ENCODE measurements at regions not wholly inside any gene's neighbourhood (a gene's known extent, or its start where the extent isn't known, plus 50 kb on each side); places are given as distances from the start of the nearest gene placed in this dataset.
"Not testable (repeated sequence)": the region's sequence is repeated elsewhere in the genome, so short reads cannot be mapped to it uniquely, and the experiment has no call there.

DNA sequence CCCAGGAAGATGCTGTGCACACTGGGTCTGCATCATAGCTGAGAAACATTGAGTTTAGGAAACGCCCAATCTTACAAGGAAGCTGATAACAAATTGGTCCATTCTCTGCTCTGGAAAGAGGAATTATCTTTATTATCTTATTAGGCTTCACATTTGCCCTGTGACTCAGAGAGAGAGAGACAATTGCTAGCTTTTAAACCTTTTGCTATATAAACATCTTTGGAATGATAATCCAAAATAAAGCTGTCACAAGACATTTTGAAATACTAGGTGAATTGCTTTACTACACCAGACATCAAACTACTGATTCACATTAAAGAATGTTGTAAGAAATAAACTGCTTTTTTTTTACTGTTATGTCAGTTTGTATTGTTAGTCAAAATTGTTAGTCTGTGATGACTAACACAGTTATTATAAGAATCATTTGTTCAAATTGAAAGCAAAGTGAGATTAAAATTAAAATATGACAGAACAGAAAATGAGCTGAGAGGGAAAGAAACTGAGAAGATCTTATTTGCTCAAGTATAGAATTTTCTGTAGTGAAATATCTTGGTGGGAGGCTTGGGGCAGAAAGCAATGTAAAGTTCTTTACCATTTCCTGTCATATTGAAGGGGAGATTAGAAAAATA lies 765.4 kb upstream of the PCDH10 start:
- no peaks in the 10 kb centered on the region for H3K4me1 Mint-ChIP-seq
- H3K27ac Mint-ChIP-seq: no peak overlapping the region
- H3K4me3 Mint-ChIP-seq: no peak overlapping the region
- DNase-seq: no peak
- peaks cover 0 to 4% (median 0%) of the 10 kb centered on the region in 3 donors for H3K36me3 Mint-ChIP-seq
- peaks cover 0 to 2% (median 0%) of the 10 kb centered on the region in 3 donors for H3K27me3 Mint-ChIP-seq (ENCODE audit: low read depth in 3 of 3)
- peaks cover 8 to 47% (median 29%) of the 10 kb centered on the region in 6 donors for H3K9me3 Mint-ChIP-seq

DNA sequence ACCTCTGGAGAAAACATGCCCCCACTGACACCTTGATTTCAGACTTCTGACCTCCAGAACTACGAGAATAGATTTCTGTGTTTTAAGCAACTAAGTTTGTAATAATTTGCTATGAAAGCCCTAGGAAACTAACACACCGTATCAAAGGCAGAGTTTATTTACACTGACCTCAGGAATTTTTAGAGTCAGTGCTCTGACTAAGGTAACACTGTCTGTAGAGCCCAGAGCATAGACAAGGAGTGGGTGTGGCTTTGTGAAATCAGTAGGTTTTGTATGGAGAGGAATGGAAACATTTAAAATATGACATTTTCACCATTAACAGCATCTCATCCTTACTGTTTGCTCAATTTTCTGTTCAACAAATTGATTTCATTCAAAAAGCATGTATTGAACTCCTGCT lies 764.4 kb upstream of the PCDH10 start:
- peaks cover 0 to 2% (median 0%) of the 10 kb centered on the region in 3 donors for H3K27me3 Mint-ChIP-seq (ENCODE audit: low read depth in 3 of 3)
- no peak overlapping the region for H3K4me3 Mint-ChIP-seq
- no peak overlapping the region for H3K27ac Mint-ChIP-seq
- no peak for DNase-seq
- H3K9me3 Mint-ChIP-seq: peaks cover 8 to 49% (median 30%) of the 10 kb centered on the region in 6 donors
- H3K4me1 Mint-ChIP-seq: no peaks in the 10 kb centered on the region
- H3K36me3 Mint-ChIP-seq: no peaks in the 10 kb centered on the region

DNA sequence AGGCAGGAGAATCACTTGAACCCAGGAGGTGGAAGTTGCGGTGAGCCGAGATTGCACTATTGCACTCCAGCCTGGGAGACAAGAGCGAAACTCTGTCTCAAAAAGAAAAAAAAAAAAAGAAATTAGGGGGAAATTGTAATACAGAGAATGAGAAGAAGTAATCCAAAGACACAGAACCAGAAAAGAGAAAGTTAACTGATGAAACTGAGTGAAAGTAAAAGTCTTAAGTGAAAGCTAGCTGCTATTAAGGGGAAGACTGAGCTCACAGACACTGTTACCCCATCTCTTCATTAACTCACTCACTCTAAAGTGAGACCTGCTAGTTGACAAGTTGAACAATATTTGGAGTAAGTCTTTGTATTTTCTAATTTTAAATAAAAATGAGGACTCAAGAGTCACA lies 763.0 kb upstream of the PCDH10 start:
- no peaks in the 10 kb centered on the region for H3K4me1 Mint-ChIP-seq
- H3K27me3 Mint-ChIP-seq (ENCODE audit: low read depth in 3 of 3): peaks cover 0 to 2% (median 0%) of the 10 kb centered on the region in 3 donors
- no peaks in the 10 kb centered on the region for H3K36me3 Mint-ChIP-seq
- no peak for DNase-seq
- H3K27ac Mint-ChIP-seq: no peak overlapping the region
- H3K9me3 Mint-ChIP-seq: peaks cover 11 to 46% (median 25%) of the 10 kb centered on the region in 6 donors
- no peak overlapping the region for H3K4me3 Mint-ChIP-seq

DNA sequence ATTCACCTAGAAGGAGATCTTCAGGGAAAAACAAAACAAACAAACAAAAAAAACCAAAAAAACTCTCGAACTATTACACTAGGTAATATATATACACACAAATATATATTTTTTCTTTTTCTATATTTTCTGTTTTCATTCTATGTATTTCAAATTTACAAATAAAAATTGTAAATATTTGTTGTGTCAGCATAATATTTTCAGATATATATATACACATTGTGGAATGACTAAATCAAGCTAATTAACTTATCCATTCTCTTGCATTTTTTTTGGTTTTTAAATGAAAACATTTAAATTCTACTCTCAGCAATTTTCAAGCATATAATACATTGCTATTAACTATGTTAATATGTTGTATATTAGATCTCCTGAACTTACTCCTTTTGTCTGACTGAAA lies 762.0 kb upstream of the PCDH10 start:
- H3K36me3 Mint-ChIP-seq: no peaks in the 10 kb centered on the region
- H3K27me3 Mint-ChIP-seq (ENCODE audit: low read depth in 3 of 3): no peaks in the 10 kb centered on the region
- H3K27ac Mint-ChIP-seq: no peak overlapping the region

DNA sequence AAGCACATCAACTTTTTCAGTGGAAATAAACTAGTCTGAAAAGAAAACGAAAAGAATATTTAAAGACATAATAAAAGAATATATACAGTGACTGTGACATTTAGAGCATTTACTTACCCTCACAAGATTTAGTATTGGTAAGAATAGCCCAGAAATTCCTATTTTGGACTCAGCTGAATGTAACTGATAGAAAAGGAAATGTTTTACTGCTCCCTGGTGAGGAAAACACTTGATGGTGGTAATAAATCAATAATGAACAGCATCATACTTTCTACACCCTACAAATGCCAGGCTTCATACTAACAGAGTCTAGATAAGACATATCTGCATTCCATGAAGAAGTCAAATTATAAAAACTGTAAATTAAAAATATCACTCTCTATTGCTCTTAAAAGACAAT lies 753.5 kb upstream of the PCDH10 start:
- Mint-ChIP-seq H3K36me3 (no peaks in the 10 kb centered on the region), H3K27me3 (ENCODE audit: low read depth in 3 of 3) (no peaks in the 10 kb centered on the region), H3K4me3 (no peak overlapping the region), H3K9me3 (peaks cover 6 to 51% (median 17%) of the 10 kb centered on the region in 6 donors), H3K4me1 (no peaks in the 10 kb centered on the region), H3K27ac (no peak overlapping the region)
- DNase-seq: no peak

More for the DNA sequence above, 762.0 kb upstream of the PCDH10 start:
- DNase-seq: no peak
- no peaks in the 10 kb centered on the region for H3K4me1 Mint-ChIP-seq
- peaks cover 8 to 45% (median 24%) of the 10 kb centered on the region in 6 donors for H3K9me3 Mint-ChIP-seq
- H3K4me3 Mint-ChIP-seq: no peak overlapping the region

DNA sequence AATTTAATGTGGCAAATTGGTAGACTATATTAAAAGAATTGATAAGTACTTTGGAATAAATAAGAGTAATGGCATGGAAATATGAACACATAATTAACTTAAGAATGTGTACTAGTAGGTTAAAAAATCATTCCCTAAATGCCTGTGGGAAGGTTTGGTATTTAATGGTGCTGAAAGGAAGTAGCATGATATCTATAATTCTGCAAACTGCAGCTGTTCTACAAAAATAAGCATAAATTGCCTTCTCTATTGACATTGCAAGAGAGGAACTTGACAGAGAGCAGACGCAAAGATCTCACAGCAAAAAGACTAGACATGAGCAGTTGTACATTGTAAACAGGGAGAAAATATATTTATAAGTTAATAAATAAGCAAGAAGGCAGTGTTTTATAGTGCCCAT lies 752.5 kb upstream of the PCDH10 start:
- Mint-ChIP-seq H3K4me1 (no peaks in the 10 kb centered on the region), H3K4me3 (no peak overlapping the region), H3K9me3 (peaks cover 1 to 57% (median 19%) of the 10 kb centered on the region in 6 donors), H3K27me3 (ENCODE audit: low read depth in 3 of 3) (no peaks in the 10 kb centered on the region), H3K36me3 (no peaks in the 10 kb centered on the region), H3K27ac (no peak overlapping the region)
- DNase-seq: no peak

DNA sequence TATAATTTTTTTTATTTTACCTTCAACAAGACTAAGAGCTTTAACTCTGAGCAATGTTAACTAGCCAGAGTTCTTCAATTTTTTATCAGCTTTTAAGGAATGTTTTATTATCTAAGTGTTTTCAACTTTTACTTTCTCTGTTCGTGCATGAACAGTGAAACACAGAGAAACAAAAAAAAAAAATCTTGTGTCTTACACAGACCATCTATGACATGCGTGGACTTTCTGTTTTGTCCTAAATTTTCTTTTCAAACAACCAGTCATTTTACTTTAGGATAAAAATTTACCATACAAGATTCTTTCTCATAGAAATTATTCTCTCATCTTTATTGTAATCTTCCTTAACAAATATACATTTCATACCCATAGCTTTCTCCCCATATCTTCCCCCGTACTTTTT lies 731.9 kb upstream of the PCDH10 start:
- DNase-seq: no peak
- H3K4me1 Mint-ChIP-seq: no peaks in the 10 kb centered on the region
- no peak overlapping the region for H3K4me3 Mint-ChIP-seq
- H3K36me3 Mint-ChIP-seq: no peaks in the 10 kb centered on the region
- H3K27ac Mint-ChIP-seq: no peak overlapping the region
- H3K27me3 Mint-ChIP-seq (ENCODE audit: low read depth in 3 of 3): no peaks in the 10 kb centered on the region
- peaks cover 10 to 55% (median 32%) of the 10 kb centered on the region in 6 donors for H3K9me3 Mint-ChIP-seq

DNA sequence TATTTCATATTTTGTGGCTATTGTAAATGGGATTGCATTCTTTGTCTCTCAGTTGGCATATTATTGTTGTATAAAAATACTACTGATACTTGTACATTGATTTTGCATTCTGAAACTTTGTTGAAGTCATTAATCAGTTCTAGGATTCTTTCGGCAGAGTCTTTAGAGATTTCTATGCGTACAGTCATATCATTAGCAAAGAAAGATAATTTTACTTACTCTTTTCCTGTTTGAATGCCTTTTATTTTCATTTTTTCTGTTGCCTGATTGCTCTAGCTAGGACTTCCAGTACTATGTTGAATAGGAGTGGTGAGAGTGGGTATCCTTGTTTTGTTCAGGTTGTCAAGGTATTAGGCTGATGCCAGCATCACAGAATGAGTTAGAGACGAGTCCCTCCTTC lies 722.0 kb upstream of the PCDH10 start:
- H3K4me3 Mint-ChIP-seq: no peak overlapping the region
- no peak for DNase-seq
- H3K9me3 Mint-ChIP-seq: peaks cover 11 to 39% (median 22%) of the 10 kb centered on the region in 6 donors
- peaks cover 0 to 1% (median 0%) of the 10 kb centered on the region in 3 donors for H3K27me3 Mint-ChIP-seq (ENCODE audit: low read depth in 3 of 3)
- no peaks in the 10 kb centered on the region for H3K4me1 Mint-ChIP-seq
- no peak overlapping the region for H3K27ac Mint-ChIP-seq
- H3K36me3 Mint-ChIP-seq: no peaks in the 10 kb centered on the region

DNA sequence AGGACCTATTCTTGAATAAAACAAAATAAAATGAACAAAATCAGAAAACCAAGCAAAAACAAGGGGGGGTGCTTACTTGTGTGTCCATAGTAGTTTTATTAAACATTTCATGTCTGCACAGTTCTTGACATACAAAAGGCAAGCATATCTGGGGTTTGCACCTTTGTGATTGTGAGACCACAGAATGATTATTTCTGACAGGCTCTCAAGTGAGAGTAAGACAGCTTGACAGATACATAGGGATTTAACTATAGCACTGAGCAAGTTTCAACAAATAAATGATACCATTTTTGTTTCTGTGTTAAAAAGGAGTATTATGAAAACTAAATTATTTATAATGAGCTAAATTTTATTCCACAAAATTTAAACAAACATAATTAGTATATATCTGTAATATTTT lies 712.0 kb upstream of the PCDH10 start:
- H3K4me1 Mint-ChIP-seq: no peaks in the 10 kb centered on the region
- H3K36me3 Mint-ChIP-seq: no peaks in the 10 kb centered on the region
- no peak for DNase-seq
- no peaks in the 10 kb centered on the region for H3K27me3 Mint-ChIP-seq (ENCODE audit: low read depth in 3 of 3)
- peaks cover 0 to 23% (median 13%) of the 10 kb centered on the region in 6 donors for H3K9me3 Mint-ChIP-seq
- H3K27ac Mint-ChIP-seq: no peak overlapping the region
- H3K4me3 Mint-ChIP-seq: no peak overlapping the region

DNA sequence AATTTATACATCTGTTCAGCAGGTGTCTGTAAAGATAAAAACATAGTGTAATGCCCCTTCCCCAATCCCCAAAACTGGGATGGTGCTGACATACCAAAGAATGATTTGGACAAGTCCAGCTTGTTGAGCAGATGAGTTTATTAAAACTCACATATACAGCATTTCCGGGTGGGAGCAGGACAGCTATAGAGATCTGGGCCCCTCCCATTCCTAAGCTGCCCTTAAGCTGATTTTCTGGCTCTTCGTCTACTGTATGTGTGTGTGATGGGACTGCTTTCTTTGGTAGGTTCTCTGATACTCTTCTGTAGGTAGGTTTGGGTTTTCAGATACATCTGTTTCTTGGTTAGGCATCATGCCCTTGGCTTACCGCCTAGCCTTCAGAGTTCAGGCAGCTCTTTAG lies 703.7 kb upstream of the PCDH10 start:
- H3K36me3 Mint-ChIP-seq: no peaks in the 10 kb centered on the region
- no peak overlapping the region for H3K4me3 Mint-ChIP-seq
- H3K9me3 Mint-ChIP-seq: peaks cover 10 to 36% (median 22%) of the 10 kb centered on the region in 6 donors
- no peak overlapping the region for H3K27ac Mint-ChIP-seq
- peaks cover 0 to 2% (median 1%) of the 10 kb centered on the region in 3 donors for H3K27me3 Mint-ChIP-seq (ENCODE audit: low read depth in 3 of 3)
- DNase-seq: no peak
- H3K4me1 Mint-ChIP-seq: no peaks in the 10 kb centered on the region

DNA sequence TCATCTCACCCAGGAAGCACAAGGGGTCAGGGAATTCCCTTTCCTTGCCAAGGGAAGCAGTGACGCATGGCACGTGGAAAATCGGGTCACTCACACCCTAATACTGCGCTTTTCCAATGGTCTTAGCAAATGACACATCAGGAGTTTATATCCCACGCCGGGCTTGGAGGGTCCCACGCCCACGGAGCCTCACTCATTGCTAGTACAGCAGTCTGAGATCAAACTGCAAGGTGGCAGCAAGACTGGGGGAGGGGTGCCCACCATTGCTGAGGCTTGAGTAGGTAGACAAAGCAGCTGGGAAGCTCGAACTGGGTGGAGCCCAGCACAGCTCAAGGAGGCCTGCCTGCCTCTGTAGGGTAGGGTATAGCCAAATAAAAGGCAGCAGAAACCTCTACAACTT lies 691.1 kb upstream of the PCDH10 start:
- not testable (repeated sequence) for H3K27ac Mint-ChIP-seq; DNase-seq; H3K27me3 Mint-ChIP-seq (ENCODE audit: low read depth in 3 of 3); H3K36me3 Mint-ChIP-seq; H3K4me1 Mint-ChIP-seq; H3K4me3 Mint-ChIP-seq
- H3K9me3 Mint-ChIP-seq: peaks cover 8 to 46% (median 33%) of the 10 kb centered on the region in 6 donors

DNA sequence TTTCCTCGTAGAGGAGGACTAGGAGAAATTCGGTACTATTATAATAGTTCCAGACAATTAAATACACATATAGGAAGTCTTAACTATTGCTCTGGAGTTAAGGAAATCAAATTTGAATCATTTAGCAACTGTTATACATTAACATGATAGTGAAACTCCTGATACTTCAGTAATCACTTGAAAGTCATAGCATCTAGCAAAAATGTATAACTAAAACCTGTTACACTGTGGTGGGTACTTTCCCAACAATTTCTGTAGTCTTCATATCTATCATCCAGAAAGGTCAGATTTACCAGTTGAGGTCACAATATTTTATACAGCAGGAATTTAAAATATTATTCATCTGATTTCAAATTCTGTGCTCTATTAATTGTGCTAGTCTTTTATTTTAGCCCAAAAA lies 669.6 kb upstream of the PCDH10 start:
- no peak overlapping the region for H3K27ac Mint-ChIP-seq
- no peak overlapping the region for H3K4me3 Mint-ChIP-seq
- no peak for DNase-seq
- H3K27me3 Mint-ChIP-seq (ENCODE audit: low read depth in 3 of 3): no peaks in the 10 kb centered on the region
- H3K4me1 Mint-ChIP-seq: no peaks in the 10 kb centered on the region
- peaks cover 4 to 42% (median 23%) of the 10 kb centered on the region in 6 donors for H3K9me3 Mint-ChIP-seq
- H3K36me3 Mint-ChIP-seq: no peaks in the 10 kb centered on the region

DNA sequence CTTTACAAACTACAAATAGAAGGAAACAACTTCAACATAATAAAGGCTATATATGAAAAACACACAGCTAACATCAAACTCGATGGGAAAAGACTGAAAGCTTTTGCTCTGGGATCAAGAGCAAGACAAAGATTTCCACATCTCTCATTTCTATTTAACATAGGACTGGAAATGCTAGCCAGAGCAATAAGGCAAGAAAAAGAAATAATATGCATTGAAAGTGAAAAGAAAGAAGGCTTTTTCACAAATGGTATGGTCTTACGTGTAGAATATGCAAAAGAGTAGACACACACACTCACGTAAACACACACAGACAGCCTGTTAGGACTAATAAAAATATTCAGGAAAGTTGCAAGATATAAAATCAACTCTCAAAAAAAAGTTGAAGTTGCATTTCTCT lies 660.5 kb upstream of the PCDH10 start:
- H3K27ac Mint-ChIP-seq: no peak overlapping the region
- DNase-seq: no peak
- no peak overlapping the region for H3K4me3 Mint-ChIP-seq
- H3K9me3 Mint-ChIP-seq: peaks cover 4 to 23% (median 21%) of the 10 kb centered on the region in 6 donors
- no peaks in the 10 kb centered on the region for H3K4me1 Mint-ChIP-seq
- no peaks in the 10 kb centered on the region for H3K36me3 Mint-ChIP-seq
- peaks cover 0 to 6% (median 0%) of the 10 kb centered on the region in 3 donors for H3K27me3 Mint-ChIP-seq (ENCODE audit: low read depth in 3 of 3)

DNA sequence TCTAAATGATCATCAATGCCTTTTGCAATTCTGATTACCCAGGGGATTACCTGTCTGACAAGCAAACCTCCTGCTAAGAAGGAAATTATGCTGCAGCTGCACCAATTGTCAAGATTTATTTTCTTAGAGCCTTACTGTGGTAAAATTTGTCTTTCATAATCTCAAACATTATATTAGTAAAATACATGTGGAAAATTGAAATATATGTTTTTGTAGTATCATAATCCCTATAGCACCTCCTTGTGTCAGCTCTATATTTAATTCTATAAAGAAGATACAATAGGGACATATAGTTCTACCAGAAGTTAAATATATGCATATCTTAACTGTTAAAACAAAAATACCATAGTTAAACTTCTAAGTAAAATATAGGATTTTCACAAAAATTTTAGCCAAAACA lies 655.6 kb upstream of the PCDH10 start:
- H3K9me3 Mint-ChIP-seq: peaks cover 3 to 27% (median 20%) of the 10 kb centered on the region in 6 donors
- no peak for DNase-seq
- H3K4me1 Mint-ChIP-seq: no peaks in the 10 kb centered on the region
- H3K27ac Mint-ChIP-seq: no peak overlapping the region
- H3K4me3 Mint-ChIP-seq: no peak overlapping the region
- peaks cover 0 to 4% (median 0%) of the 10 kb centered on the region in 3 donors for H3K36me3 Mint-ChIP-seq
- H3K27me3 Mint-ChIP-seq (ENCODE audit: low read depth in 3 of 3): peaks cover 0 to 6% (median 0%) of the 10 kb centered on the region in 3 donors

DNA sequence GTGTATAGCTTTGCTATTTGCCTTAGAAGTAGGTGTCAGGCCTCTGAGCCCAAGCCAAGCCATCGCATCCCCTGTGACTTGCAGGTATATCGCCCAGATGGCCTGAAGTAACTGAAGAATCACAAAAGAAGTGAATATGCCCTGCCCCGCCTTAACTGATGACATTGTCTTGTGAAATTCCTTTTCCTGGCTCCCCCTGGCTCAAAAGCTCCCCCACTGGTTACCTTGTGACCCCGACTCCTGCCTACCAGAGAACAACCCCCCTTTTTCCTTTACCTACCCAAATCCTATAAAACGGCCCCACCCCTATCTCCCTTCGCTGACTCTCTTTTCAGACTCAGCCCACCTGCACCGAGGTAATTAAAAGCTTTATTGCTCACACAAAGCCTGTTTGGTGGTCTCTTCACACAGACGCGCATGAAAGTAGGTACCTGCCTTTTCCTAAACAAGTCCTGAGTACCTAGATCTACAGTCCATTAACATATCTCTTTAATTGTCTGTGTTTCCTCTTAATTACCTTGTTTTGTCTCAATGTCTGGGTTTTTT lies 653.8 kb upstream of the PCDH10 start:
- DNase-seq; H3K36me3 Mint-ChIP-seq; H3K4me3 Mint-ChIP-seq; H3K27me3 Mint-ChIP-seq (ENCODE audit: low read depth in 3 of 3); H3K4me1 Mint-ChIP-seq; H3K27ac Mint-ChIP-seq: not testable (repeated sequence)
- peaks cover 2 to 31% (median 21%) of the 10 kb centered on the region in 6 donors for H3K9me3 Mint-ChIP-seq

All from immature natural killer cell (primary cell).